GM19395 (cell line): ENCODE measurements at regions not wholly inside any gene's neighbourhood (a gene's known extent, or its start where the extent isn't known, plus 50 kb on each side); places are given as distances from the start of the nearest gene placed in this dataset.

ENCODE experiments used
- ATAC-seq: cut with Tn5 transposase; IDR thresholded peaks from one replicate; pipeline ENCODE4 v1.9.1; 2021; ENCODE audit warnings: mild to moderate bottlenecking, moderate library complexity; ENCODE audit not compliant: unreplicated experiment

DNA sequence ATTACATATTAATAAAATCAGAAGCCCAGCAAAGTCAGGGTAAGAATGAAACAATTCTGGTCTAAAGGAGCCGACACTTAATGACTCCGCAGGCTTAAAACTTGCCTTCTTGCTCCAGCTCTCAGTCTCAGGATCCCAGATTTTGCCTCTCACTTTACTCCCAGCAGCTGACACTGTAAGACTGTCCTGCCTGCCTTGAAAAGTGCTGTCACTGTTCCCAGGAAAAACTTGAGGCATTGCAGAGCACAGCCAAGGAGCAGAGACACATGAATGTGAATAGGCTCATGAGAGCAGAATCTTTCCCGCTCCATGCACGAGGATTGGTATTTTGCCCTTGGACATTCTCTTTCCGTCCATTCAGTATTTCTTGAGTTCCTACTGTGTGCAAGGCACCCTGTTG, 457.6 kb upstream of the ZFHX3 start:
- ATAC-seq = no peak

GRCh38 chr16:73504591-73505575, 457.0 kb upstream of the ZFHX3 start:
- no peak for ATAC-seq

- ATAC-seq = no peak
Observed at GRCh38 chr16:73503093-73503492, 455.2 kb upstream of the ZFHX3 start.

DNA sequence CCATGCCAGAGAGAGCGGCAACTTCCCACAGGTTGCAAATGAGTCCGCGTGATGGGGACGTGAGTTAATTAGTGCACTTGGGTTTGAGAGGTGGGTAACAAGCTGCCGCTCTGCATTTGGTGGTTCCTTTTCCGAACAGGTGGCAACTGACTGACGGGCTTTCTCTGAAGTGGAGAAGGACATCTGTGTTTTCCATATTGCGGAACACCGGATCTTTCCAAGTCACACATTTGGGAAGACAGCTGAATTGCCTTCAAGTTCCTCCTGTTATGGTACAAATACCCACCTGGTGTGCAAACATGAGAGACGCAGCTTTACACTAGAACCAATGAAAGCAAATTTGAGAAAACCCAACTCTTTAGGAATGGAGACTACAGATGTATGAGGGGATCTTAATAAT, 451.3 kb upstream of the ZFHX3 start:
- ATAC-seq = no peak

DNA sequence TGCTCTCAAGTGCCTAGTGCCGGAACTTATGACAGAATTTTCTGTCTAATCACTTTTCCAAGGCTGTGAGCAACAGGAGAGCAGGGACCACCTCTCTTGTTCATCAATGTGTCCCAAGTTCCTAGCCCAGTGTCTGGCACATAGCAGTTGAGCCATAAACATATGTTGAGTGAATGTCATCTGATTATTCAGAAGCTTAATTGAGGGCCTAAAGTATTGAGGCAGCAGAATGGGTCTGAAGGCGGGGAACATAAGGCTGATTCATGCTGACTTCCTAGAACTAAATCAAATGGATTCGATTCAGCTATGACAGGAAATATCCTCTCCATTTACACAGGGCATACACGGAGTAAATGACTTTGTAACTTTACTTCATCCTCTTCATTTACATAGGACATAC, 438.0 kb upstream of the ZFHX3 start:
- ATAC-seq = no peak

- ATAC-seq = no peak
Observed at GRCh38 chr16:73483934-73484711, 436.2 kb upstream of the ZFHX3 start.

GRCh38 chr16:73483076-73483791, 435.3 kb upstream of the ZFHX3 start:
- ATAC-seq = no peak

GRCh38 chr16:73482310-73482709, 434.4 kb upstream of the ZFHX3 start:
- ATAC-seq = no peak

DNA sequence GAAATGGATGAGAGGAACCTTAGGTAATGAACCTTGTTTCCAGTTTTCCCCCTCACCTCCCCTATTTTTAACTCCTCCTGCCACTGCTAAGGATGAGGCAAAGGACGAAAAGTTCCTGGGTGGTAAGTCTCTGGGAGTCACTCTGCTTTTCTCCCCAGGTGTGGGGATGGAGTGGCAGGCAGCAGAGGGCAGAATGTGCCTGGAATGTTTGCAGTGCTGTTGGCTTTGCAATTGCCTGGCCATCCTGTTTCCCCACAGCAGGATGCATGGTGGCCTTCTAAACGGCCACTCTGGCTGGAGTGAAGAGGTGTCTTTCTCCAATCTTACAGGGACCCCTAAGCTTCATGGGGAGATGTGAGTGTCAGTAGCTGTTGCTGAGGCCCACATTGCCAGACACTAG, 432.5 kb upstream of the ZFHX3 start:
- ATAC-seq = no peak

DNA sequence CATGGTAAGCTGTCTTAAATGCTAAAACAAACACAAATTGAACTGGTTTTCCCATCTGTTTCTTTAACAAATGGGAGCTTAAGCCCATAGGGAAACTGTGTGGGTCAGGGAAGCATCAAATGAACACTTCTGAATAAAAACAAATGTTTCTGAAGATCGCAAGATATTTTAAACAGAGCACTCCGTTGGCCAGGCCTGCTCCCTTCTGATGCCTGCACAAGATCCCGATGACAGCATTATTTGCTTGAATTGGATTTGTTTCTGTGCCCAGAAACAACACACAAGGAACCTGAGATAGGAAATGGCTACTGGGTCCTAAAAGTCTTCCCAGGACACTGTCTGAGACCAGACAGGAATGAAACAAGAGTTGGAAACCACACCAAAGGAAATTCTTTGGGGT, 425.8 kb upstream of the ZFHX3 start:
- no peak for ATAC-seq

GRCh38 chr16:73464834-73465233, 416.9 kb upstream of the ZFHX3 start:
- ATAC-seq = no peak

DNA sequence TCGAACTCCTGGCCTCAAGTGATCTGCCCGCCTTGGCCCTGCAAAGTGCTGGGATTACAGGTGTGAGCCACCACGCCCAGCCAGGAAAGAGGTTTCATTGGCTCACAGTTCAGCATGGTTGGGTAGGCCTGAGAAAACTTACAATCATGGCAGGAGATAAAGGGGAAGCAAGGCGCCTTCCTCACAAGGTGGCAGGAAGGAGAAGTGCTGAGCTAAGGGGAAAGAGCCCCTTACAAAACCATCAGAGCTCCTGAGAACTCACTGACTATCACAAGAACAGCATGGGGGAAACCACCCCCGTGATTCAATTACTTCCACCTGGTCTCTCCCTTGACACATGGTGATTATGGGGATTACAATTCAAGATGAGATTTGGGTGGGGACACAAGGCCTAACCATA, 411.7 kb upstream of the ZFHX3 start:
- ATAC-seq = no peak

DNA sequence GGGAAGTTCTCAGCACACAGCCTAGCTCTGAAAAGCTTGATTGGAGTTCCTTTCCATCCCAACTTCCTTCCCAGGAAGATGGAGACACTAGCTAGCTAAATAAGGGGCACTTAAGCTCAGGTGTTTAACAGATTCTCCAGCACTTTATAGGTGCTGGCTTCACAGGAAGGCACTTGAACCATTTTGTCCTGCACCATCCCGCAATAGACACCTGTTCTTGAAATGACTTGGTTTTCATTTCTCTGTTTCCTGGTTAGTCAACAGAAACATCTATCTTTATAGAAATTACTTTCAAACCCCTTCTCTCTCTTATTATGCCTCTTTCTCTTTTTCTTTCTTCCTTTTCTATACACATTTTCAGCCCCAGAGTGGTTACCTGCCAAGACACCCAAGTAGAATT, 409.9 kb upstream of the ZFHX3 start:
- ATAC-seq = peak; percentile 63

GRCh38 chr16:73448970-73449369, 401.0 kb upstream of the ZFHX3 start:
- no peak for ATAC-seq

DNA sequence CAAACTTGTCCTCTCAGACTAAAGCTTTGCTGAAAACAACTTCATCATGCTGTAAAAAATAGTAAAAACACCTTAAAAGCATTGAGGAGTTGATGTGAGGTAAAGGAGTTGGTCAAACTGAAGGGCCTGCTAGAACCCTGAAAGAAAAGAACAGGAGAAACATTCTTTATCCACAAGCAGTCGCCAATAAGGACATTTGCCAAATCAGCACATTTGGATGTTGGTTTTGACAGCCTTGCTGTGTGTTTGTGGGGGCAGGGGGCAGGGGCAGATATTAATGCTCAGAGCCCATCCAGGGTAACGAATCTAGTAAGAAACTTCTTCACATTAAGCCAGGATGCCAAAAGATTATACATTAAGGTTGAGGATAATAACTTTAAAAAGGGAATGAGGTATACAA, 399.9 kb upstream of the ZFHX3 start:
- no peak for ATAC-seq

DNA sequence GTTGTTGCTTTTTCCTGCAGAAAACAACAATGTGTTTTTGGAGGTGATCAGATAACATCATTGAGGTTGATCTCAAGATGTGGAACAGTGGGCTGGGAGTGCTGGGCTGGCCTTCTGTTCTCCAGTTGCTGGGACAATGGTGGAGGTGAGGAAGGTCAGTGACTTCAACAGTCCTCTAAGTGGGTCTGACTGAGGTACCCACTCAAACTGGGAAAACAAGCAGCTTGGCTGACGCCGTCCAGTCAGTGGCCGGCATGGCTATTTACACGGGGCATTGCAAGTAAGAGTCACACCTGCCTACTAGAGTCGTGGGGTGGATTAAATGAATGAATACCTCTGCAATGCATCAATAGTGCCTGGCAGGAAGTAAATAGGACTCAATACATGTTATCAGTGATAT, 386.7 kb upstream of the ZFHX3 start:
- ATAC-seq = no peak

DNA sequence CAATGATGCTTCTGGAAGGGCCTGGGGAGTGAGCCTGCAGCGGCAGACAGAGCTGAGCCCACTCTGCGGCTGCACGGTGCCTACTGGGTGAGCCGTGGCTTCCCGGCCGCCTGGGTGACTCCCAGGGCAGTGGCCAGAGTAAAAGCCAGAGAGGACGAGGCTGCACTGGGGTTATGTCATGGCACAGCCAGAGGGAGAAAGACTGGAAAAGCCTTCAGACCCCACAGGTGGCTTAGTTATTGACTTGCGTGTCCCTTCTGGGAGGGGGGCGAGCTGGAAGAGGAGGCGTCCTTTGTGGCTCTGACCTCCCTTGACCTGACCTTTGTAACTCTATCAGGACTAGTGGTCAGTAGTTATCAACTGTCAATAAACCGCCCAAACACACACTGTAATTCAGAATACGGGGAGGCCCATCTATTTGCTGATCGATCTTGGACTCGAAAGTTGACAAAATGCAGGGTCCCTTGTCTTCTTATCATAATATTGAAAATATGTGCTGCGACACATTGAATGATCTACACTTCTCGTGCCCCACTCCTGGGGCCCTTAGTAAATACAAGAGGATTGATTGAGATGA, 385.9 kb upstream of the ZFHX3 start:
- no peak for ATAC-seq

- no peak for ATAC-seq
Observed at GRCh38 chr16:73432850-73433730, 385.2 kb upstream of the ZFHX3 start.

DNA sequence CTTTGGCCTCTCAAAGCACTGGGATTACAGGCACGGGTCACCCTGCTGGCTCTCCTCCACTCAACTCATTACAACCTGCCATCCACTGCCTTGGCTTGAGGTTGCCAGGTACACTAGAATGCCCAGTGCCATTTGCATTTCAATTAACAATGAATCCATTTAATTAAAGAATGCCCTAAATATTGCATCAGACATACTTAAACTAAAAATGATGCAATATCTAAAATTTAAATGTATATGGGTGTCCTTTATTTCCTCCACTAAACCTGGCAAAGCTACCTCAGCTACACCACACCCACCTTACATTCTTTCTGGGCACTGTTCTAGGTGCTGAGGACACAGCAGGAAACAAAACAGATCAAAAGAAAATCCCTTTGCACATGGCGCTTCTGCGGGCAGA, 382.2 kb upstream of the ZFHX3 start:
- no peak for ATAC-seq

DNA sequence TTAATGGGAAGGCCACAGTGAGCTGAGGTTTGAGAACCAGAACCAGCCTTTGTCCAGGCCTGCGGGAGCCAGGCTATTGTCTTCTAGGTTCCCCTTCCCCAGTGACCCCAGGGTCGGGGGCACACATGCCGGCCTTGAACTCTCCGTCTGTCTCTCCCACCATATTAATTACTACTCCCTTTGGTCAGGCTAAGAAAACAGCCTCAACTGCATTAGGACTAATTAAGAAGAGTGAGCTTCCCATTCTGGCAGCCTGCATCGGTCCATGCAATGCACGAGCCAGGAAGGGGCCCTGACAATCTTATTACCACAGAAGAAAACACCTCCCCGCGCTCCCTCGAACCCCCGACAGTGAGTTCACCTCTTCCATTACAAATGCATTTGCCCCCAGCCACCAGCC, 380.2 kb upstream of the ZFHX3 start:
- ATAC-seq = no peak
